HepG2 (cell line): ENCODE measurements at regions not wholly inside any gene's neighbourhood (a gene's known extent, or its start where the extent isn't known, plus 50 kb on each side); places are given as distances from the start of the nearest gene placed in this dataset.

Source experiments
- ATAC-seq: fragments of 200-7000 bp; cut with Tn5 transposase; 3 replicates; pipeline ENCODE4 v1.9.1; 2020; ENCODE audit warnings: mild to moderate bottlenecking, moderate library complexity
- BruUV-seq: library from RNA; stranded (reverse); fragments of 400-500 nt; replicated peaks from 2 replicates; lab custom pipeline; 2021; lab: Mats Ljungman, UMichigan
- CTCF ChIA-PET: fragments of 300-600 bp; formaldehyde crosslinking; extraction: SDS; loops from one replicate; lab custom pipeline; 2021; ENCODE audit warnings: low total read pairs, inconsistent platforms, low intra/inter-chr PET ratio; lab: Yijun Ruan, JAX
- POLR2A ChIA-PET: fragments of 350-600 bp; sonication (Branson Sonifier 250); formaldehyde crosslinking; loops from one replicate; lab custom pipeline; 2020; ENCODE audit warnings: antibody characterized with exemption, inconsistent platforms; lab: Yijun Ruan, JAX
- DNase-seq: peaks from one replicate; pipeline ENCODE4 v3.0.0-alpha.2; 2015; ENCODE audit warnings: low spot score
- FAIRE-seq: peaks from 3 replicates; lab custom pipeline; 2011; peaks lifted over from hg19 to GRCh38; lab: Jason Lieb, UNC
- H2AFZ ChIP-seq: one replicate; pipeline ENCODE4 v1.6.1; 2011; ENCODE audit warnings: low read length, inconsistent platforms
- H3K27ac ChIP-seq: fragments of 300-600 bp; 3 replicates; pipeline ENCODE4 v1.8.0; 2011; ENCODE audit warnings: mixed run types, mild to moderate bottlenecking, mixed read lengths, low read length, inconsistent platforms; ENCODE audit not compliant: insufficient read depth; ENCODE audit errors: extremely low read length
- H3K27me3 ChIP-seq, 2 experiments: fragments of 200-600 bp in 1 of 2; 2 replicates in 1 of 2; 3 replicates in 1 of 2; pipeline versions ENCODE4 v1.6.0 to v1.8.0; 2011; ENCODE audit warnings: low read length in 2 of 2, mild to moderate bottlenecking in 2 of 2, moderate library complexity in 2 of 2, inconsistent platforms in 1 of 2; ENCODE audit not compliant: insufficient read depth in 2 of 2, control insufficient read depth in 1 of 2
- H3K36me3 ChIP-seq, 2 experiments: fragments of 200-600 bp in 1 of 2; replicated peaks in 1 of 2; 2 replicates in 1 of 2; 3 replicates in 1 of 2; pipeline versions ENCODE4 v1.5.1 to v1.8.0; 2011; ENCODE audit warnings: low read length in 2 of 2, inconsistent platforms in 1 of 2; ENCODE audit not compliant: insufficient read depth in 2 of 2, control insufficient read depth in 1 of 2
- H3K4me1 ChIP-seq: 2 replicates; pipeline ENCODE4 v1.5.1; 2012; ENCODE audit warnings: low read length, inconsistent platforms; ENCODE audit not compliant: insufficient read depth
- H3K4me2 ChIP-seq: 2 replicates; pipeline ENCODE4 v1.6.0; 2011; ENCODE audit warnings: low read depth, low read length, inconsistent platforms
- H3K4me3 ChIP-seq, 3 experiments: fragments of 200-600 bp in 1 of 3; sonication (generic), shearing (Covaris generic) in 1 of 3; replicated peaks in 1 of 3; 2 replicates each; pipeline ENCODE4 v1.5.1; 2011 to 2016; ENCODE audit warnings: low read length in 3 of 3, inconsistent platforms in 2 of 3, low read depth in 2 of 3, mild to moderate bottlenecking in 2 of 3, control low read depth in 1 of 3, mixed read lengths in 1 of 3; ENCODE audit not compliant: insufficient read depth in 1 of 3
- H3K79me2 ChIP-seq: one replicate; pipeline ENCODE4 v1.6.1; 2011; ENCODE audit warnings: low read length, inconsistent platforms; ENCODE audit not compliant: insufficient read depth
- H3K9ac ChIP-seq: 2 replicates; pipeline ENCODE4 v1.6.0; 2011; ENCODE audit warnings: mild to moderate bottlenecking, low read depth, low read length, inconsistent platforms; ENCODE audit not compliant: insufficient read depth
- H3K9me3 ChIP-seq: 2 replicates; pipeline ENCODE4 v1.5.1; 2012; ENCODE audit warnings: mild to moderate bottlenecking, low read length
- H4K20me1 ChIP-seq: 2 replicates; pipeline ENCODE4 v1.6.0; 2011; ENCODE audit warnings: inconsistent platforms, mild to moderate bottlenecking, low read length, moderate library complexity; ENCODE audit not compliant: insufficient read depth
- DPF2 ChIP-seq: sonication (generic); formaldehyde crosslinking; IDR thresholded peaks from 2 replicates; pipeline ENCODE4 v1.4.0; 2020; ENCODE audit warnings: mild to moderate bottlenecking, low read depth, missing genetic modification reagents, borderline replicate concordance
- HOXA3 ChIP-seq: sonication (generic); formaldehyde crosslinking; IDR thresholded peaks from 2 replicates; pipeline ENCODE4 v1.5.0; 2020; ENCODE audit warnings: missing genetic modification reagents
- IKZF4 ChIP-seq: sonication (generic); formaldehyde crosslinking; IDR thresholded peaks from 2 replicates; pipeline ENCODE4 v1.5.1; 2020; ENCODE audit warnings: borderline replicate concordance, mild to moderate bottlenecking, low read depth, missing genetic modification reagents; ENCODE audit errors: not compliant biosample characterization
- IRX3 ChIP-seq: sonication (generic); formaldehyde crosslinking; IDR thresholded peaks from 2 replicates; pipeline ENCODE4 v1.8.1; 2023; ENCODE audit warnings: mild to moderate bottlenecking, low read depth, missing genetic modification reagents, borderline replicate concordance
- MAFG ChIP-seq: sonication (generic); formaldehyde crosslinking; IDR thresholded peaks from 2 replicates; pipeline ENCODE4 v1.5.1; 2020; ENCODE audit warnings: mild to moderate bottlenecking, missing genetic modification reagents
- POLR2AphosphoS5 ChIP-seq: IDR thresholded peaks from 2 replicates; pipeline ENCODE4 v1.6.1; 2012; ENCODE audit warnings: low read depth, low read length
- SOX6 ChIP-seq, 2 experiments: fragments of 450-650 bp in 1 of 2; sonication (generic) in 1 of 2; formaldehyde crosslinking in 1 of 2; IDR thresholded peaks; 2 replicates each; pipeline versions ENCODE4 v1.4.0 to v1.6.1; 2017 to 2020; ENCODE audit warnings: antibody characterized with exemption in 1 of 2, mild to moderate bottlenecking in 1 of 2, missing genetic modification reagents in 1 of 2
- SPEN ChIP-seq: sonication (generic); formaldehyde crosslinking; IDR thresholded peaks from 2 replicates; pipeline ENCODE4 v1.5.1; 2020; ENCODE audit warnings: low read depth, mild to moderate bottlenecking, missing genetic modification reagents
- TEAD2 ChIP-seq: sonication (generic); formaldehyde crosslinking; IDR thresholded peaks from 2 replicates; pipeline ENCODE4 v1.9.0; 2021; ENCODE audit warnings: missing genetic modification reagents
- TSC22D2 ChIP-seq: sonication (generic); formaldehyde crosslinking; IDR thresholded peaks from 2 replicates; pipeline ENCODE4 v1.5.1; 2020; ENCODE audit warnings: missing genetic modification reagents, mild to moderate bottlenecking, borderline replicate concordance
- WIZ ChIP-seq: sonication (generic); formaldehyde crosslinking; IDR thresholded peaks from 2 replicates; pipeline ENCODE4 v1.5.1; 2020; ENCODE audit warnings: mild to moderate bottlenecking, missing genetic modification reagents
- XRCC5 ChIP-seq: fragments of 200-400 bp; formaldehyde crosslinking; optimal IDR thresholded peaks from 2 replicates; pipeline ENCODE3; 2017; ENCODE audit warnings: mild to moderate bottlenecking, low read length
- ZMYM4 ChIP-seq: sonication (generic); formaldehyde crosslinking; IDR thresholded peaks from 2 replicates; pipeline ENCODE4 v1.8.1; 2023; ENCODE audit warnings: mild to moderate bottlenecking, missing genetic modification reagents
- ZNF230 ChIP-seq: sonication (generic); formaldehyde crosslinking; IDR thresholded peaks from 2 replicates; pipeline ENCODE4 v1.4.0; 2020; ENCODE audit warnings: mild to moderate bottlenecking, missing genetic modification reagents
- ZNF235 ChIP-seq: sonication (generic); formaldehyde crosslinking; IDR thresholded peaks from 2 replicates; pipeline ENCODE4 v1.8.1; 2023; ENCODE audit warnings: mild to moderate bottlenecking, missing genetic modification reagents, borderline replicate concordance
- ZNF687 ChIP-seq: sonication (generic); formaldehyde crosslinking; IDR thresholded peaks from 2 replicates; pipeline ENCODE4 v1.5.1; 2020; ENCODE audit warnings: mild to moderate bottlenecking, missing genetic modification reagents, moderate library complexity
- ZNF709 ChIP-seq: sonication (generic); formaldehyde crosslinking; IDR thresholded peaks from 2 replicates; pipeline ENCODE4 v1.5.0; 2020; ENCODE audit warnings: mild to moderate bottlenecking, missing genetic modification reagents
- in situ Hi-C: cut with HindIII; loops from 2 replicates; pipeline ENCODE4 v1.10.0; 2017; ENCODE audit warnings: low pct_unique_long_range_greater_than_20kb; ENCODE audit not compliant: extremely low pct_ligation_motif_present
- intact Hi-C: fragments of 100-400 bp; cut with micrococcal nuclease; formaldehyde crosslinking; loops from one replicate; pipeline ENCODE4 v1.10.0; 2022; ENCODE audit not compliant: unreplicated experiment
- TF ChIP-seq, protein P1 (sequence below): sonication (generic); formaldehyde crosslinking; IDR thresholded peaks from 2 replicates; pipeline ENCODE4 v1.4.0; 2020; ENCODE audit warnings: missing genetic modification reagents, borderline replicate concordance

DNA sequence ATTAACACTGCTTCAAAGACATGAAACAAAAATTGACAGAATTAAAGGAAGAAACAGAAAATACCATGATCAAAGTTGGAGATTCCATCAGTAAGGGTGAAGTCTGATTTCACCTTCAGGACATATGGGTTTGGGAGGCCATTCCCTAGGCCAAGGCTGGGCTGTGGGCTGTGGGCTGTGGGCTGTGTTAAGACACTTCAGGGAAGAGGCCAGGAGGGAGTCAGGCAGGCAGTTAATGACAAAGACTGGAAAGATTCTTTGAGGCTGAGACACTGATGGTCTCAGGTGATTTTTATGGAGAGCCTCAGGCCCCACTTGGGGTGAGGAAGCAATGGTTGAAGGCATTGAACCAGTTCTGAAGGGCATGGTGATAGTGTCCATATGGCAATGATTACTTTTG, 57.5 kb downstream of the MAGEF1 start:
- no peak overlapping the region for H2AFZ ChIP-seq

More for the DNA sequence above, 57.5 kb downstream of the MAGEF1 start:
- Histone ChIP-seq H3K36me3 (no peaks in the 10 kb centered on the region), H3K79me2 (no peaks in the 10 kb centered on the region), H3K9ac (no peak overlapping the region), H3K27ac (no peak overlapping the region), H3K4me2 (no peak overlapping the region), H4K20me1 (no peaks in the 10 kb centered on the region), H3K9me3 (no peaks in the 10 kb centered on the region), H3K4me1 (peaks cover 12% of the 10 kb centered on the region), H3K4me3 (no peak overlapping the region), H3K27me3 (peaks cover 0 to 17% of the 10 kb centered on the region in 2 experiments; a peak in 3 of 5 replicates)
- no peak for TF ChIP-seq TEAD2 (CRISPR knock-in tag)
- no peak for TF ChIP-seq DPF2
- no peak for TF ChIP-seq ZNF235 (CRISPR knock-in tag)
- TF ChIP-seq ZMYM4 (CRISPR knock-in tag) = no peak
- no peak for TF ChIP-seq ZNF709 (CRISPR knock-in tag)
- no peak for TF ChIP-seq TSC22D2 (CRISPR knock-in tag)
- TF ChIP-seq HOXA3 (CRISPR knock-in tag) = no peak
- no peak for TF ChIP-seq WIZ
- no peak for TF ChIP-seq XRCC5
- TF ChIP-seq POLR2AphosphoS5 = no peak
- TF ChIP-seq ZNF687 (CRISPR knock-in tag) = no peak
- no peak for TF ChIP-seq SPEN (CRISPR knock-in tag)
- no peak for TF ChIP-seq SOX6 (IDR thresholded peaks at IDR 0.05)
- TF ChIP-seq SOX6 (CRISPR knock-in tag; IDR thresholded peaks at IDR 0.05) = no peak
- TF ChIP-seq ZNF230 (CRISPR knock-in tag) = no peak
- TF ChIP-seq, protein P1, sequence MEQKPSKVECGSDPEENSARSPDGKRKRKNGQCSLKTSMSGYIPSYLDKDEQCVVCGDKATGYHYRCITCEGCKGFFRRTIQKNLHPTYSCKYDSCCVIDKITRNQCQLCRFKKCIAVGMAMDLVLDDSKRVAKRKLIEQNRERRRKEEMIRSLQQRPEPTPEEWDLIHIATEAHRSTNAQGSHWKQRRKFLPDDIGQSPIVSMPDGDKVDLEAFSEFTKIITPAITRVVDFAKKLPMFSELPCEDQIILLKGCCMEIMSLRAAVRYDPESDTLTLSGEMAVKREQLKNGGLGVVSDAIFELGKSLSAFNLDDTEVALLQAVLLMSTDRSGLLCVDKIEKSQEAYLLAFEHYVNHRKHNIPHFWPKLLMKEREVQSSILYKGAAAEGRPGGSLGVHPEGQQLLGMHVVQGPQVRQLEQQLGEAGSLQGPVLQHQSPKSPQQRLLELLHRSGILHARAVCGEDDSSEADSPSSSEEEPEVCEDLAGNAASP = no peak
- no peak for TF ChIP-seq IRX3 (CRISPR knock-in tag)
- TF ChIP-seq IKZF4 (CRISPR knock-in tag) = no peak
- TF ChIP-seq MAFG (CRISPR knock-in tag) = no peak
- DNase-seq (no peak), ATAC-seq (no peak), FAIRE-seq (no peak)
- intact Hi-C loops (no loop called here), in situ Hi-C loops (no loop called here)
- no TSS peak for BruUV-seq
- ChIA-PET POLR2A (no interaction called here), CTCF (no interaction called here)
